HL-60/S4 treated with phorbol 12-myristate 13-acetate at 8.2 ng/mL for 4 days and 3 days (cell line): ENCODE measurements at regions not wholly inside any gene's neighbourhood (a gene's known extent, or its start where the extent isn't known, plus 50 kb on each side); places are given as distances from the start of the nearest gene placed in this dataset.
"Not testable (repeated sequence)": the region's sequence is repeated elsewhere in the genome, so short reads cannot be mapped to it uniquely, and the experiment has no call there.

Source experiments
- in situ Hi-C: fragments of 300-500 bp; cut with MboI; formaldehyde crosslinking; loops from 2 replicates; pipeline ENCODE4 v1.15.0; 2022; ENCODE audit warnings: low sequenced_read_pairs

DNA sequence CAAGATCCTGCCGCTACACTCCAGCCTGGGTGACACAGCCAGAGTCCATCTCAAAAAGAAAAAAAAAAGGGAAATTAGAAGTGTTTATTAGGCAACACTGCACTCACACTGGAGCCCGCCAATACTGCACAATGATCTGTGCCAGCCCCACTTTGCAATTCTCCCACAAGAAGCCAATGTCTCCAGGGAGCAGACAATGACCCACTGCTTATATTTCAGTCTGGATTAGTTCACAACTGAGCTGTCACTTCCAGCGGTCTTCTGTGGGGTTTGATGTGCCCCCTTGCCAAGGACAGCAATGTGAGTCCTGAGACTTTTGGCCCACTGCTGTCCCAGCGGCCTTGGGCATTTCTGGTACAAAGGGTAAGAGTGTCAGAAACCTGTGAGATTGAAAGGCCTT lies 85.6 kb upstream of the PPM1B start:
- in situ Hi-C loops: loop anchor here (25.0 kb wide), 1 partner anchor 104 kb away; no protein-coding TSS in a partner anchor

DNA sequence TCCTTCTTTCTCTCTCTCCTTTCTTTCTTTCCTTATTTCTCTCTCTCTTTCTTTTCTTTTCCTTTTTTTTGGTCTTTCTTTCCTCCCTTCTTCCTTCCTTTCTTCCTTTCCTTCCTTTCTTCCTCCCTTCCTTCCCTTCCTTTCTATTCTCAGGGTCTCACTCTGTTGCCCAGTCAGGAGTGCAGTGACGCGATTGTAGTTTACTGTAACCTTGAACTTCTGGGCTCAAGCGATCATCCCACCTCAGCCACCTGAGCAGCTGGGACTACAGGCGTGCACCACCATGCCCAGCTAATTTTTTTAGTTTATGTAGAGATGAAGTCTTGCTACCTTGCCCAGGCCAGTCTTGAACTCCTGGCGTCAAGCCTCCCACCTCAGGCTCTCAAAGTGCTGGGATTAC lies 83.8 kb upstream of the PPM1B start:
- in situ Hi-C loops: loop anchor here (25.0 kb wide), 1 partner anchor 102 kb away; no protein-coding TSS in a partner anchor

DNA sequence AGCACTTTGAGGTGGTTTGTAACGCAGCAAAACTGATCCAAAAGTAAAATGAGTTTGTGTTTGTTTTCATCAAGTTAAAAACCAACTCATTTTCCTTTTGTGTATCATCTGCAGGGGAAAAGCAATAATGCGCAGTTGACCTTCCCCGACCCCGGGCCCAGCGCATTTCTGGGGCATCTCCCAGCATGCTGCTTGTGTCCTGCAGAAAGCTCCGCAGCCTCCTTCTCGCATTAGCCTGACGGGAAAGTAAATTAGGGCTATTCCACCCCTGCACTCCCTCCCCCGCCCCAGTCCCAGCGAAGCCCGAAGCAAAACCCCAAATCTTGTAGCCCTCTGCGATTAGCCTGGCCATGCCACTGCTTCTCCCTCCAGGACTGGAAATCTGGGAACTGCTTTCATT lies 82.0 kb upstream of the PPM1B start:
- in situ Hi-C loops: loop anchor here (25.0 kb wide), 1 partner anchor 101 kb away; no protein-coding TSS in a partner anchor

DNA sequence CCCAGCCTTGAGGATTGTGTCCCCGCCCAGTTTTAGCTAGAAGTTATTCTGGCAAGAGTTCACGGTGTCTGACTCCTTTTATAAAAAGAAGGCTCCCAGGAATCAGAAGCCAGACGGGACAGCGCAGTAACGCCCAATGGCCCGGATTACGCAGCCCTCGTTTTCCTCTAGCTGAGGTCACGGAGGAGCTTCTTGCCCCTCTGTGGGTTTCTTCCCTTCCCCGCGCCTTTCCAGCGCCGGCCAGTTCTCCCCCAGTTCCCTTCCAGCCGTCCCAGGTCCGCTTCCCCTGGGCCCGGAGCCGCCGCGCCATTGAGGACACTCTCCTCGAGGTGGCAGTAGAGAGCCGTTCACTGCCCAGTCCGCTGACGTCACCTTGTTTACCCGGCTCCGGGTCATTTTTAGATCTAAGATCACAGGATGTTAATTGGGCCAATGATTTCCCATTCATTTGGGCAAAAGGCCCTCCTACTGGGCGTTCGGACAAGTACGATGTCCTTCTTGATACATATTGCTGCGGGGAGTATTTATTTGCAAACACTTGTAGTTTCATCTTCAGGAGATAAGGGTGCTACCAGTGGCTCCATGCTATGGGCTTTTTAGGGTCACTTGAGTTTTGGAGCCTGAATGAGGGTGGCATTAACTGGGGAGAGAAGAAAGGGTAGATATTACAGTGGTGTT lies 81.5 kb upstream of the PPM1B start:
- in situ Hi-C loops: loop anchor here (25.0 kb wide), 1 partner anchor 100 kb away; no protein-coding TSS in a partner anchor

DNA sequence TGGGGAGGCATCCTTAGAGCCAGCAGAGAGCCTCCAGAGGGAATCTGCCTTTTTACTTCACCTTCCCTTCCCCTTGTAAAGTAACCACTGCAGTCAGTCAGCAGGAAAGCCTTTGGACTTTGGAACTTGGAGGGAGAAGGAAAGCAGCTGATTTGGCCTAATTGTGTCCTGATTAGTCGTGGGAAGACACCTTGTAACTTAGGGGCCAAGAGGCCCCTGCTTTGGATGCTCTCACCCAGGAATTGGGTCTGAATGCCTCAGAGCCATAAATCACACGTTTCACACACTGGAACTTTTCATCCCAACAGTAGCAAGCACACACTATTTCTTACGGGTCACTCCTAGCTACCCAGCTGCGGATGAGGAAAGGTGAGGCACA lies 81.0 kb upstream of the PPM1B start:
- in situ Hi-C loops: loop anchor here (25.0 kb wide), 1 partner anchor 100 kb away; no protein-coding TSS in a partner anchor

DNA sequence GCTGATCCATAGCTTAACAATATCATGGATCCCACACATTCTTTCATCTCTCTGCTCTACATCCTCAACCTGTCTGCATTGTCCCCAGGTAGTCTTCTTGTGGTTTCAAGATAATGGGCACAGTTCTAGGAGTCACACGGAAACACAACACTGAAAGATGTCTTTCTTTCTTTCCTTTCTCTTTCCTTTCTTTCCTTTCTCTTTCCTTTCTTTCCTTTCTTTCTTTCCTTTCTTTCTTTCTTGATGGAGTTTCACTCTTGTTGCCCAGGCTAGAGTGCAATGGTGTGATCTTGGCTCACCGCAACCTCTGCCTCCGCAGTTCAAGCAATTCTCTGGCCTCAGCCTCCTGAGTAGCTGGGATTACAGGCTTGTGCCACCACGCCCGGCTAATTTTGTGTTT lies 76.2 kb upstream of the PPM1B start:
- in situ Hi-C loops: loop anchor here (25.0 kb wide), 1 partner anchor 95 kb away; no protein-coding TSS in a partner anchor

DNA sequence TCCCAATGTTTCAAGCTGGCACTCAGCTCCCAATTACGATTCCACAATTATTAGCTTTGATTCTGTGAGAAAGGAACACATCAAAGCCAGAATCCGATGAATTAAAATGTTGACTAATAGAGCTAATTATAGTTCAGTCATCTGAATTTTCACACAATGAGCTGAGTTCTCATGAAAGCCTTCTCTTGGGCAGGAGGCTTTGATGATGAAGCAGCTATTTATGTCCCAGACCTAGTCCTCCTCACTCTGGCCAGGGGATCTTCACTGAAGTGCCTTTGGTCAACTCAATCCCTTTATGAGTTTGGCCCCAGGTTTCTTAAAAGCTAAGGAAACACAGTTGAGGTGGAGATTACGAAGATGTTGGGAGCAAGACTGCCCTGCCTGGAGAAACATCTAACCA lies 74.7 kb upstream of the PPM1B start:
- in situ Hi-C loops: loop anchor here (25.0 kb wide), 1 partner anchor 93 kb away; no protein-coding TSS in a partner anchor

DNA sequence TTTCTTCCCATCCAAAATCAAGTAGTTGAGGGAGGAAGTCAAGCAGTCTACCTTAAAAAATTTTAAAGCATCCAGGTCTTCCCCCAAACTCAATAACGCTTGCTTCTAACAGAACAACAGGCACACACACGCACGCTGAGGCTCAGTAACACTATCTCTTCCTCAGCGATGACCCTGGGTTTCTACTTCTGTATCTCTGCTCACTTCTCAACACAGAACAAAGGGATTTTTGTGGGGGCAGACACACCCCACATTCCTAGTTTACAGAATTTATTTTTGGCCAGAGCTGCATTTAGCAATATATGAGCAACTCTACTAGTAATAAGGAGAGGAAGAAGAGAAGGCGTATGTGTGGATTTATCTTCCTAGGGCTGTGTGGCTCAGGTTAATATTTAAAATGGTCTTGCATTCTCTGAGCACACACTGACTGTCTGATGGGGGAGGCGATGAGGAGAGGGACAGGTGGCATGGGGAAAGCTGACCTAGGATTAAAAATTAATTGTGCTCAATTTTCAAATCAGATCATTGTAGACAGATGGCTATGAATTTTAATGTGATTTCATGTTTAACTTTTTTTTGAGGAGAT lies 71.3 kb upstream of the PPM1B start:
- in situ Hi-C loops: loop anchor here (25.0 kb wide), 1 partner anchor 90 kb away; no protein-coding TSS in a partner anchor

DNA sequence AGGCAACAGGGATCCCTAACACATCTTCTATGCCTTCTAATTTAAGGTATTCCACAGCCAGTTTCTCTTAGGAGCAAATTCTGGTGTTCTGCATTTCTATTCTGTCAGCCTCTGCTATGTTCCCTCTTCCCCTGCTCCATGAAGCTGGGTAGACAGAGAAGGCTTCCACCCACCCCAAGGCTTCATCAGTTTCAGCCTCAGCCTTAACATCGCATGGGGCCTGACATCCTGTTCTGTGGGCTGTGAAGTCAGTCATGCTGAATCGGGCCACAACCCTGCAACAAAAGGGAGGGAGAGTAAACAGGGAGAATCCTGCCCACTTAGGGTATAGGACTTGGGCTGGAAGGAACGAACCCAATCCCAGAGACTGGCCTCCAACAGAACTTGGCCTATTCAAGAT lies 70.6 kb upstream of the PPM1B start:
- in situ Hi-C loops: loop anchor here (25.0 kb wide), 1 partner anchor 89 kb away; no protein-coding TSS in a partner anchor

DNA sequence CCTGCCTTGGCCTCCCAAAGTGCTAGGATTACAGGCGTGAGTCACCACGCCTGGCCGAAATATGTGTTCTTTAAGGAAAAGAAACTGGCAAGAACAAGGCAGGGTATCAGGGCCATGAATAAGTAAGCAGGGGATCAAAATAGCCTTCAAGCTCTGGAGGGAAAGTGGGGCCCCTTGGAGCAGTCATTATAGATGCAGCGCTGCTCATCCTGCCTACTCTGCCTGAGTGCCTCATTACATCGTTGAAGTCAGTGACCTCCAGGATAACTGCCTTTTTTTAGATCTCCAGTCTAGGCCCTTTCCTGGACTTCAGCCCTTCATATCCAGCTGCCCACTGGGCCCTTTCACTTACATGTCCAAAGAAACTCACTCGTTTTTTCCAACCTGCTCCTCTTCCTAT lies 69.8 kb upstream of the PPM1B start:
- in situ Hi-C loops: loop anchor here (25.0 kb wide), 1 partner anchor 88 kb away; no protein-coding TSS in a partner anchor

DNA sequence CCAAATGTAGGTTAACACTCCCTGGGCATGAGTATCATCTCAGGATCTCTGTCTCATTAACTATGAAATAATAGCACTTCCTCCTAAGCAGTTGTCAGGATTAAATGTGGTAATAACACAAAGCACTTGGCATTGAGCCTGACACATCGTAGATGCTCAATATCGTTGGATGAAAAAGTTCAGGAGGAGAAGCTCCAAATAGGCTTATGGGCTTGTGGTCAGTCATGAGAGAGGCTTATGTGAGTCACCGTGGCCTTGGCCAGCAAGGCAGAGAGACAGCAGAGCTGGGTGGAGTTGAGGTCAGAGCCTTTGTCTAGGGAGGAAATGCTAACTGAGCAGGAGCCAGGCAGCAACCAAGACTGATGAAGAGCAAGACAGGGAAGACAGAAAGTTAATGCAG lies 68.3 kb upstream of the PPM1B start:
- in situ Hi-C loops: no loop called here

DNA sequence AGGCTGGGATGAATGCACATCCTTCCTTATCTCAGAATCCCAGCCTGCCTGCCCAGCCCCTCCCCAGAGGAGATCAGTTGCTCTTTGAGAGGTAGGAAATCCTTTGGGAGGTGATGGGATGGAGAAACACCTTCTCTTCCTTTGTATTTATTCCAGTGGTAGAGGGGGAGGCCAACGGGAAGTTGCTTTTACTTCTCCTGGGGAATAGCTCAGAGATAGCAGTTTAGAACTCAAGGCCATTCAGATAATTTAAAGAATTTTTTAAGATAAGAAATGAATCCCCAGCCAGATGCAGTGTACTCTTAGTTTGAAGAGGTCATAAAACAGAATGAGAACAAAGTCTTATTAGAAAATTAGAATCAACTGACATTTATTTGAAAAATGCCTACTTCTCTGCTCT lies 67.4 kb upstream of the PPM1B start:
- in situ Hi-C loops: no loop called here

DNA sequence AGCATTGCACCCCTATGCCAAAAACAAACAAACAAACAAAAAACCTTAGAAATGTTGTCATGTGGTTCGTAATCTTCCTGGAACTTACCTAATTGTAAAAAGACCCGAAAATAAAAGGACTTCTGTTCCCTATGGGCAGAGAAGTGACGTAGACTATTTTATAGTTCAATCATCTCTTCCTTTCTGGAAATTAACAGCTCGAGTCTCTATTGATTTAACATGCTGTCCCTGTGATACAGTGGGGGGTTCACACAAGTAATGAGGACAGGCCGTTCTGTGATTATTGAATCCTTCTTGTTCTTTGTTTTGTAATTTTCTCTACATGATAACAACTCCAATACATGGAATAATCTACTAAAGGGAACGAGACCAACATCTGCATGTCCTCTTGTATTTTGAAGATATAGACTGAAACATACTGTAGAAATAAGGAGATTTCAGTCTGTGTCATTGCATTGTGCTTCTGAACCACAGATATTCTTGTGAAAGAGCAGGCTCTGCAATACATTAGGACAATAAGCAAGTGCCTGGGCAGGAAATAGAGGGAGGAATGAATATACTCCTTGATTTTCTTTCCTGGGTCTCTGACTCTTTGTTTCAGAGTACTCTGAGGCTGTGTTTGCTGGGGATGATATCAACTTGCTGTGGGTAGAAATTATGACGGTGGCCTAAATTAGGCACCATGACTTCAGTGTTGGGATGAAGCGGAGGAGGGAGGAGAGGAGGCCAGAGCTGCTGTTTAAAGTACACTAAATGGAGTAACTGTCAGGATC lies 65.7 kb upstream of the PPM1B start:
- in situ Hi-C loops: no loop called here

DNA sequence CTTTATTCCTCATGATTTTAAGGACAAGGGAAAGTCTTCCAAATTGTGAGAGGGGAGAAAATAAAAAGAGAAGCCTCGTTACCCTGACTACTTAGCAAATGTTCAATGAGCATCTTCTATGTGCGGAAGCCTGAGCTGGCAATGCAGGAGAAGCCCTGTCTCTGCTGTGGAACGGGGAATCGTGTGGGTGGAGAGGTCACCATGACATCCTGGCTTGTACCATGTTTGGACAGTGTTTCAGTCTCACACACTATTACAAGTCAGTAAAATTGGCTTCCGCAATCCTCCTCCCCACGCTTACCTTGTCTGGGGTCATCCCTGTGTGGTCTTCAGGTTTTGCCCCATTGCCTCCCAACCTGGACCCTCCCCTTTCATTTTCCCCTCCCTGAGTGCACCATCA lies 65.0 kb upstream of the PPM1B start:
- in situ Hi-C loops: no loop called here

DNA sequence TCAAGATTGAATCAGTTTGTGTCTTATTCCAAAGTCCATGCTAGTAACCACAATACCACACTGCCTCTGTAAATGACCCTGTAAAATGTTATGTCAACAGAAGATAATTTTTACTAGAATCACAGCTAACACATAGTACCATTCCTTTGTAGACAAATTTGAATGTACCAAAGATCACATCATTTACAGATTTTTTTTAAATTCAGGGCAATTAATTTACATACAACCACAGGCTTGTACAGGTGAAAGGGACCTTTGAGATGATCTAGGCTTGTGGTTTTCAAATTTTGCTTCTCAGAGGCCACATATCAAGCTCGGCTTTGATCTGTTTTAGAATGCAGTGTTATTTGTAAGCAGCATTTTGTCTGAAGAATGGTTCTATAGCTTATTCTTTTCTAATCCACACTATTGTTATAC lies 63.8 kb upstream of the PPM1B start:
- in situ Hi-C loops: no loop called here

DNA sequence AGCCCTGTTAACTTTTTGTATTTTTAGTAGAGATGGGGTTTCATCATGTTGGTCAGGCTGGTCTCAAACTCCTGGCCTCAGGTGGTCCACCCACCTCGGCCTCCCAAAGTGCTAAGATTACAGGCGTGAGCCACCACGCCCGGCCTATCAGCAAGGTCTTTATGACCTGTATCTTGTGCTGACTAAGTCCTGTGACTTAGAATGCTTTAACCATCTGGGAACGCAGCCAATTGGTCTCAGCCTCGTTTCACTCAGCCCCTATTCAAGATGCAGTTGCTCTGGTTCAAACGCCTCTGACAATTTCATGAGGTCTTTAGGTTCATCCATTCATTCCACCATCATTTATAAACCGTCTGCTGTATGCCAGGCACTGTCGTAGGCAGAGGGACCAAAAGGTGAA lies 62.2 kb upstream of the PPM1B start:
- in situ Hi-C loops: not testable (repeated sequence)

DNA sequence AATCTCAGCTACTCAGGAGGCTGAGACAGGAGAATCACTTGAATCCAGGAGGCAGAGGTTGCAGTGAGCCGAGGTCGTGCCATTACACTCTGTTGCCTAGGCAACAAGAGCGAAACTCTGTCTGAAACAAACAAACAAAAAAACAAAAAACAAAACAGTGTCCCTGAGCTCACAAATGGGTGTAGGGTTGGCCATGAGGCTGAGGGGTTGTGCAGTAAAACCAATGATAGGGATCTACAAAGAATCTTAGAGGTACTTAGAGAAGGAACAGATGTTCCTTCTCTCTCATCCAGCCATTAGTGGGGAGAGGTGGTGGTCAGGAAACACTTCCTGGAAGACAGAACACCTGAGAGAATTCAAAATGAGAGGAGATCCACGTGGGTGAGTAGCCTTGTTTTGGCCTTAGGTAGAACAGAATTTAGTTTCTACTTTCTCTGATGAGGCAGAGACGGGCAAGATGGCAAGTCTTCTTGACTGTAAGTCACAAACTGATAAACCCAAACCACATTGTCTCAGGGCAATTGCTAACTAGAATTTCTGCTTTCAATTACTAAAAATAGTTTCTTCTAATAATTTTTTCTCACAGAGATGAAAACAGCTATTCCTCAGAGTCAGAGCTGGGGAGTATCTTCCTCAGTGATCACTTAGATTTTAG lies 61.5 kb upstream of the PPM1B start:
- in situ Hi-C loops: no loop called here

DNA sequence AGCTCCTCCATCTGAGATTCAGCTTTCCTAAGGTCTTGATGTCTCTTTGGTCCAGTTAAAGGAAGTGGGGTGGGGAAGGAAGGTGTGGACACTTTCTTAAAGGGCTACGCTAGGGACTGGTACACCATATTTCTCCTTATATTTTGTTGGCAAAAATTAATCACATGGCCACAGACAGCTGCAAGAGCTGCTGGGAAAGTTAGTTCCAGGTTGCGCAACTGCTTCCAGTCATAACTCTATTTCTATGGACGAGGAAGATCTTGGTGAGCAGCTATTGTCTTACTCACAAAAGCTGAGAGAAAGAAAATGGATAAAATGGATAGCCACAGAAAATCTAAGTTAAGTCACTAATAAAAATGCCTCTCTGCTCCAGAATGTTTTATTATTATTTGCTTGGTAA lies 60.7 kb upstream of the PPM1B start:
- in situ Hi-C loops: no loop called here

DNA sequence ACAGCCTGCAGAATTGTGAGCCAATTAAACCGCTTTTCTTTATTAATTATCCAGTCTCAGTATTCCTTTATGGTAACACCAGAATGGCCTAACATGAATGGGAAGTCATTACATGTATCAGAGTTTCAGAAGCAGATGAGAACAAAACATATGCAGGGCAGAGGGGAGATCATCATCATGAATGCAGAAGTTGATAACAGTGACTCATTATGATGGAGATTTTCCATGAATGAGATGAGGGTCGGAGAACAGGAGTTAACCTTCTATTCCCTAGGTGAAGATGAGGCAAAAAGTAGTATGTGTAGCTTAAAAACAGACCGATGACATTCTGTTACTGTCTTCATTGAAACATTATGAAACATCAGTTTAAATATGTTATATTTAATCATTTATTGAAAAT lies 59.5 kb upstream of the PPM1B start:
- in situ Hi-C loops: no loop called here

DNA sequence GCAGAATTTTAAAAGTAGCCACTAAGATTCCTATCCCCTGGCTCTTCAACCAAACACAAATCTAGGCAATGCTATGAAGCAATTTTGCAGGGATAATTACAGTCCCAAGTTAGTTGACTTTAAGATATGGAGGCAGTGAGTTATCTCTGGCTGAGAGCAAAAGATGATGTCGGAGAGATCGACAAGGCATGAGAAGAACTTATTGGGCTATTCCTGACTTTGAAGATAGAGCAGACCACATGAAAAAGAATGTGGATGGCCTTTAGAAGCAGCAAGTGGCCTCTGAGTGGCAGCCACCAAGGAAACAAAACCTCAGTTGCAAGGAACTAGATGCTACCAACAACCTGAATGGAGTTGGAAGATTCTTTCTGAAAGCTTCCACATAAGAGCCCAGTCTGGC lies 58.2 kb upstream of the PPM1B start:
- in situ Hi-C loops: no loop called here

DNA sequence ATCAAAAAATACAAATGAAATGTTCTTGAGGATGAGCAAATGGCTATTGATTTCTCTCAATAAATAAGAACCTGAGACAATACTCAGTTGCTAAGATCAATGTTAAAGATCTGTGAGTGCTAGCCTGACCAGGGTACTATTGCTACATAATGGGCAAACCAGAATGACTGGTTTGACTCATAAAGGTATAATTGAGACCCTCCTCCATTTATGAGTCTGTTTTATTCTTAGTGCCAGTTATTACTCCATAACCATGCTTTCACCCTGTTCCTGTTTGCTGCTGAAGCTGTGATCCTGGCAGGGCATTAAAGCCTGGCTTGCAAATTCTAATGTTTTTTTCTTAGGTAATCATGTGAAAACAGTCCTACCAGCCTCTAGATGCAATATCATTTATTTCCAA lies 56.6 kb upstream of the PPM1B start:
- in situ Hi-C loops: no loop called here
